IPS-20b (cell line): ENCODE measurements at regions not wholly inside any gene's neighbourhood (a gene's known extent, or its start where the extent isn't known, plus 50 kb on each side); places are given as distances from the start of the nearest gene placed in this dataset.
"Not testable (repeated sequence)": the region's sequence is repeated elsewhere in the genome, so short reads cannot be mapped to it uniquely, and the experiment has no call there.

ENCODE experiments used
- H3K27ac ChIP-seq: one replicate; pipeline ENCODE4 v1.5.1; 2013; ENCODE audit warnings: low read length
- H3K27me3 ChIP-seq: 2 replicates; pipeline ENCODE4 v1.6.1; 2013; ENCODE audit warnings: mild to moderate bottlenecking, low read length, inconsistent platforms; ENCODE audit not compliant: insufficient read depth
- H3K36me3 ChIP-seq: 2 replicates; pipeline ENCODE4 v1.6.1; 2013; ENCODE audit warnings: low read depth, mild to moderate bottlenecking, inconsistent platforms, low read length, moderate library complexity; ENCODE audit not compliant: insufficient read depth
- H3K4me1 ChIP-seq: 2 replicates; pipeline ENCODE4 v1.6.1; 2013; ENCODE audit warnings: mild to moderate bottlenecking, control low read depth, inconsistent platforms, low read length, moderate library complexity; ENCODE audit not compliant: insufficient read depth
- H3K4me3 ChIP-seq: 2 replicates; pipeline ENCODE4 v1.5.1; 2013; ENCODE audit warnings: mild to moderate bottlenecking, low read length, inconsistent platforms
- H3K9ac ChIP-seq: 2 replicates; pipeline ENCODE4 v1.6.1; 2013; ENCODE audit warnings: low read depth, mild to moderate bottlenecking, inconsistent platforms, low read length, moderate library complexity
- H3K9me3 ChIP-seq: 2 replicates; pipeline ENCODE4 v1.6.1; 2013; ENCODE audit warnings: mild to moderate bottlenecking, low read depth, low read length, inconsistent platforms; ENCODE audit not compliant: insufficient read depth

DNA sequence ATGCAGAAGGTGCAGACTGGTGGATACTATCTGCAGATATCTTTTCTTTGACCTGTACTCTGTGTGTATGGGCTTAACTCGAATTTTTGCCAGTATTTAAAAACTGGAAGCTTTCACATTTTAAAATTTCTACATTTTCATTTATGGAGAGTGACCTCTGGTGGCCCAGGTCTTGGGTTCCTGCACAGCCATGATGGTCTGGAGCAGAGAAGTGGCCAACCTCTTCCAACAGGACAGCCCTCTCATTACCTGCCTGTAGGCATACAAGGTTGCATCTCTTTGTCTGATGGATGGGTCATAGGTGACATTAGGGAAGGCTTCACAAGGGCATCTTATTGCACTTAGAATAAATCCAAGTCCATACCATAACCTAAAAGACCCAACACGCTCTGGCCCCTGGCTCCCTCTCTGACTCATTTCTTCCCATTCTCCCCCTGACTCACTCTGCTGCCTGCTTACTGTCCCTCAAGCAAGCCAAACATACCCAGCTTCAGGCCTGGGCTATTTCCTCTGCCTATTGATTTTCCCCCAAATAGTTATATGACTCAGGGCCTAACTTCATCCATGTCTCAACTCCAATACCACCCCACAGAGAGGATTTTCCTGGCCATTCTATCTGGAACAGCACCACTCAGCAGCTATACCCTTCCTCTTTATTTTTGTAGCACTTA is 113.3 kb upstream of the SLC1A3 start:
- H3K4me3 ChIP-seq, result no peak overlapping the region
- no peaks in the 10 kb centered on the region for H3K36me3 ChIP-seq
- no peaks in the 10 kb centered on the region for H3K9me3 ChIP-seq
- H3K9ac ChIP-seq, result no peak overlapping the region
- H3K4me1 ChIP-seq, result no peaks in the 10 kb centered on the region; the same call in 1 of the 2 replicates
- H3K27ac ChIP-seq, result no peak overlapping the region
- no peaks in the 10 kb centered on the region for H3K27me3 ChIP-seq

DNA sequence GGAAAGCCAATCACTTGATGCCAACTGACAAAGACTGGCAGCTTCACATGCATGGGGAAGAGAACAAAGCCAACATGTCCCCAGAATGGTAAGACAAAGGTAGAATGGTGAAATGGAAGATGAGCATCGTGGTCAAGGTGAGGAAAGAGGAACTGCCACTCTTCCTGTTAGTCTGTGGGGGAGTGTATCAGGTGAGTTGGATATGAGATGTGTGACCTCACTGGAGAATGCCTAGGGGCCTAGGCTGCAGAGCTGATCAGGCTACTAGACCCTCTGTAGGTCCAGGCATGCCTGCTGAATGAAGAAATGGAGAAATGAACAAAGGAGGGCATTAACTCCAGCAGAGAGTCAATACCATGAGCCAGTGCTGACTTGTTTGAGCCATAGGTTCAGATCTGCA is 112.4 kb upstream of the SLC1A3 start:
- H3K36me3 ChIP-seq, result no peaks in the 10 kb centered on the region
- H3K9me3 ChIP-seq, result no peaks in the 10 kb centered on the region
- H3K27ac ChIP-seq, result no peak overlapping the region
- no peak overlapping the region for H3K9ac ChIP-seq
- H3K4me3 ChIP-seq, result no peak overlapping the region
- H3K4me1 ChIP-seq, result no peaks in the 10 kb centered on the region; the same call in 1 of the 2 replicates
- H3K27me3 ChIP-seq, result no peaks in the 10 kb centered on the region

DNA sequence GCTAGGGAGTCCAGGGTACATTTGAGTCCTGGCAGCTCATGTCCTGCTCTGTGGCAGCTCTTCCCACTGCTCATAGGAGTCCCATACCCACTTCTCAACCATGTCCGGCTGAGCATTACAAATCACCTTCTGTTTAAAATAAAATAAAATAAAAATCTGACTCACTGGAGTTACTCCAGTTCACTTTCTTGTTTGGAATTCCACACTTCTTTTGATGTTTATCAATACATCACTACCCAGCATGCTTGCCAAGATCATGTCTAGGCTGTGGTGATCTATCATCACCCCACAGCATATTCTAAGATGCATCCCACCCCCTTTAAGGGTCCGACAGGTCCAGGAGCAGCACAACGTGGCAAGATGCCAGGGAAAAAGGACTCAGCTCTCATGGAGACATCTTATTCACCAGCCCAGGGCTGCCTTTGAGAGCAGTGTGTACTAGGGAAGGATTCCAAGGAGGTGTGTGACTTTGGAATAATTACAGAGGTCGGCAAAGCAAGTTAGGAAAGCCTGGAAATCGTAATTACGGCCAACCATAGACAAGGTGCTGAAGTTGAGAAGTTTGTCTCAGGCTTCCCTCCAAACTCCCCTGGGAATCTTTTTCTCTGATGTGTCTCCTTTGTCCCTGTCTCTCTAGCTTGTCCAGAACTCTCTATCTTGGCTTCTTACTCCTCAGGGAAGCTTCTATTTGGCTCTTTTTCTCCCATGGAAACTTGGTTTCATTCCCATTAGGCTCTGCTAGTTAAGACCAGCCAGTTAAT is 111.4 kb upstream of the SLC1A3 start:
- no peak overlapping the region for H3K27ac ChIP-seq
- no peak overlapping the region for H3K9ac ChIP-seq
- no peaks in the 10 kb centered on the region for H3K36me3 ChIP-seq
- H3K9me3 ChIP-seq, result no peaks in the 10 kb centered on the region
- no peaks in the 10 kb centered on the region for H3K27me3 ChIP-seq
- H3K4me1 ChIP-seq, result no peaks in the 10 kb centered on the region; the same call in 1 of the 2 replicates
- H3K4me3 ChIP-seq, result no peak overlapping the region

DNA sequence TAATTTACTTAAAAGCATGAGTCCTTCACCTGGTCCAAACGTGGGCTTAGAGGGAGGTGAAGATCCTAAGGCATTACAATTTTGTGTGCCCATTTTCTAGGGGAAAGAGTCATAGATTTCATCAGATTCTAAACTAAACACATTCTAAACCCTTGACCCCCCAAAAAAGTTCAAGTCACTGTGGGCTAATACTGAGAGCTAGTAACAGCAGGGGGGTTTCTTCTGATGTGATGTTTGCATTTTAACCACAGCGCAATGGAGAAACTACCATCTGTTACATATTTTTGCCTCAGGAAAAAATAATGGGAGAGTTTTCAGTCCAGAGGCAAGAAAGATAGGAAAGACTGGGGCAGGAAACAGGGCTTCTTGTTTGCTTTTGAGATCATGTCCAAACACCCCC is 110.8 kb upstream of the SLC1A3 start:
- Histone ChIP-seq H3K9me3 (no peaks in the 10 kb centered on the region), H3K4me1 (no peaks in the 10 kb centered on the region; the same call in 1 of the 2 replicates), H3K27ac (no peak overlapping the region), H3K27me3 (no peaks in the 10 kb centered on the region), H3K9ac (no peak overlapping the region), H3K36me3 (no peaks in the 10 kb centered on the region), H3K4me3 (no peak overlapping the region)

DNA sequence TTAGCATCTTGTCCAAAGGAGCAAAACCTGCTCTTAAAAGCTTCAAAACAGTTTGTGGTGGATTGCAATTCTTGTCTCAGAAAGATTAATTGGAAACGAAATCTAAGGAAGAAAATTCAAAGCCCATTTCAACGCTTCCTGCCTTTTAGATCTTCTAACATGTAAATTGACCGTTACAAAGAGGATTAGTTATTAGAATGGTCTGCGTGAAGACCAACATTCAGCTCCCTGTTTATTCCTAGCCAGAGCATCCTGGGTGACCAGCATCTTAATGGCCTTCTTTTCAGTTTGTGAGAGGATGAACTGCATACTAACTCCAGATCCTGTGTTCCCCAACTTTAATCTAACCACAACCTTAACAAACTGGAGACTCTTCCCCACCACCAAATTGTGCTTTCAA is 109.9 kb upstream of the SLC1A3 start:
- Histone ChIP-seq H3K9me3 (no peaks in the 10 kb centered on the region), H3K4me1 (no peaks in the 10 kb centered on the region; the same call in 1 of the 2 replicates), H3K27me3 (no peaks in the 10 kb centered on the region), H3K27ac (no peak overlapping the region), H3K9ac (no peak overlapping the region), H3K4me3 (no peak overlapping the region), H3K36me3 (no peaks in the 10 kb centered on the region)

DNA sequence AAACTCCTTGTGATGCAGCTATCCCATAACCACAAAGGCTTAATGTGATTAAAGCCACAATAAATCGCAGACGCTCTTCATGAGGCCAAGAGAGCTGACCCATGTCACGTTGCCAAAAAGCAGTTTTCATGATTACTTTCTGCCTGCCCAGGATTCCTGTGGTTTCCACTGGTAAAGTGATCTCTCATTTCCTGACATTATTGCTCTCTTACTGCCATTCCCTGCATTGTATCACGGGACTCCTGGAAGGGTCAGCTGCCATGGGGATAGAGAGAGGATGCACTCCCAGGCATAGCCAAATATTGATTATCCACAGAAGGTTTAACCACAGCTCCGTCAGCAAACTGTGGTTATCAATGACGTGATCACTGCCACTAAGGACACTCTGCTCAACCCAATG is 103.8 kb upstream of the SLC1A3 start:
- H3K27ac ChIP-seq, result no peak overlapping the region
- no peaks in the 10 kb centered on the region for H3K4me1 ChIP-seq
- H3K27me3 ChIP-seq, result no peaks in the 10 kb centered on the region
- H3K36me3 ChIP-seq, result no peaks in the 10 kb centered on the region
- no peak overlapping the region for H3K9ac ChIP-seq
- no peaks in the 10 kb centered on the region for H3K9me3 ChIP-seq
- H3K4me3 ChIP-seq, result no peak overlapping the region

DNA sequence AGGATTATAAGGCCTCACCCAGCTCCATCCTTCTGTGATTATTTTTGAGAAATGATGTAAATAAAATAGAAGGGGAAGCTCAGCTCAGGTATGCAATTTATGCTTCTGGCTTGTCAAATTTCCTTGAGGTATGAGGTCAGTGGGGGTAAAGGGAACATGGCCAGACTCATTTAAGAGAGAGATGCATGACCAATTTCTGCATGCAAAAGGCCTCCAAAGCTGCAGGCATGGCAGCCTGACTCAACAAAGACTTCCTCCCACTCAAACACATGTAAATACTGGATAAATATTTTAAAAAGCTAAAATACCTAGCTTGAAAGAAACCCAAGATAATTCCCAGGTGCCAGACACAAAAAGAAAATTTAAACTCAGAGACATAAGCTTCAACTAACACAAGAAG is 101.4 kb upstream of the SLC1A3 start:
- Histone ChIP-seq H3K9me3 (no peaks in the 10 kb centered on the region), H3K4me3 (no peak overlapping the region), H3K36me3 (no peaks in the 10 kb centered on the region), H3K27ac (no peak overlapping the region), H3K27me3 (no peaks in the 10 kb centered on the region), H3K4me1 (no peaks in the 10 kb centered on the region), H3K9ac (no peak overlapping the region)

DNA sequence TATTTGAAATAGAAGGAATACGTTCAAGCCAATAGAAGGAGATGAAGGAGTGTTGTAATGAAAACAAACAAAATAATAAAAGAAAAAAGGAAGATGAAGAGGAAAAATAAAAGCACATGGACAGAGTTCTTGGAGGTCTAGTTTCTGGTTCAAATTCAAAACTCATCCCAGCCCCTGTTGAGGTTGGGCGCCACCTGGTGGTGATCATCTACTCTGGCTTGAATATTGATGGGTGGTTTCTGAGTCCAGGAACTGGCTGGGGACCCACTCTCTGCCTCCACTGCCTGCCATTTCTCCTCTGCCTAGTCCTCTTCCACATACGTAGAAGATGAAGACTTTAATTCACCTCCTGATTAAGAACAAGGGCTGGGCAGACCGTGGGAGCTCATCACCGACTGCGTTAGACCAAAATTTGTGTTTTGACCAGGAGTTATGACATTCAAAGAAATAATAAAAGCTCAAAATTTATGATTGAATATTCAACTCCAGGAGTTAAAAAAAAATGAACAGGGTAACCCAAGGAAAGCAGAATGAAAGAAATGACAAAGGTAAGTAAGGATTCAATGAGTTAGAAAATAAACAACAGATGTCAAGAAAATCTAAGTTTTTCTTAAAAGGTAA is 99.0 kb upstream of the SLC1A3 start:
- Histone ChIP-seq H3K27me3 (no peaks in the 10 kb centered on the region), H3K27ac (no peak overlapping the region), H3K9ac (no peak overlapping the region), H3K36me3 (no peaks in the 10 kb centered on the region), H3K4me1 (no peaks in the 10 kb centered on the region), H3K4me3 (no peak overlapping the region), H3K9me3 (no peaks in the 10 kb centered on the region)

DNA sequence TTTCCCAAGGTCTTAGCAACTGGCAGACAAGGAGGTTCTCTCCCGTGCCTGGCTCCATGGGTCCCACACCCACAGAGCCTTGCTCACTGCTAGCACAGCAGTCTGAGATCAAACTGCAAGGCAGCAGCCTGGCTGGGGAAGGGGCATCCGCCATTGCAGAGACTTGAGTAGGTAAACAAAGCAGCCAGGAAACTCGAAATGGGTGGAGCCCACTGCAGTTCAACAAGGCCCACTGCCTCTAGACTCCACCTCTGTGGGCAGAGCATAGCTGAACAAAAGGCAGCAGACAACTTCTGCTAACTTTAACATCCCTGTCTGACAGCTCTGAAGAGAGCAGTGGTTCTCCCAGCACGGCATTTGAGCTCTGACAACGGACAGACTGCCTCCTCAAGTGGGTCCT is 98.1 kb upstream of the SLC1A3 start:
- not testable (repeated sequence) for H3K9ac ChIP-seq, H3K4me1 ChIP-seq, H3K27me3 ChIP-seq, H3K4me3 ChIP-seq, H3K27ac ChIP-seq, H3K9me3 ChIP-seq, H3K36me3 ChIP-seq

DNA sequence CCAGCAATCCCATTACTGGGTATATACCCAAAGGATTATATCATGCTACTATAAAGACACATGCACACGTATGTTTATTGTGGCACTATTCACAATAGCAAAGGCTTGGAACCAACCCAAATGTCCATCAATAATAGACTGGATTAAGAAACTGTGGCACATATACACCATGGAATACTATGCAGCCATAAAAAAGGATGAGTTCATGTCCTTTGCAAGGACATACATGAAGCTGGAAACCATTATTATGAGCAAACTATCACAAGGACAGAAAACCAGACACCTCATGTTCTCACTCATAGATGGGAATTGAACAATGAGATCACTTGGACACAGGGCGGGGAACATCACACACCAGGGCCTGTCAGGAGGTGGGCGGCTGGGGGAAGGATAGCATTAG is 92.8 kb upstream of the SLC1A3 start:
- H3K9me3 ChIP-seq, H3K27me3 ChIP-seq, H3K4me1 ChIP-seq, H3K36me3 ChIP-seq, H3K9ac ChIP-seq, H3K27ac ChIP-seq, H3K4me3 ChIP-seq: not testable (repeated sequence)

DNA sequence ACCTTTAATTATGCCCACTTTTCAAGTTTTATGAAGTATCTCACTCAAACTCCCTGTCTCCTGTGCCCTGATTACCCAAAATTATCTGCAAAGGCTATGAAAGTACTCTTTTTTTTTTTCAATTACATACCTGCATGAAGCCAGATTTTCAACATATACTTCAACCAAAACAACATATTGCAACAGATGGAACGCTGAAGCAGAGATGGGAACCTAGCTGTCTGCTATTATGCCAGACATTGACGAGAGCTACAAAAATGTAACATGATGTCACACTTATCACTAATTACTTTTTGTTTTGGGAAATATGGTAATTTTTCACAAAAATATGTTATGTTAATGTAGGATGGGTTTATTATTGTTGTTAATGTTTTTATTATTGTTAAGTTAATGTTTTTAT is 86.5 kb upstream of the SLC1A3 start:
- Histone ChIP-seq H3K9ac (no peak overlapping the region), H3K9me3 (no peaks in the 10 kb centered on the region), H3K4me3 (no peak overlapping the region), H3K27me3 (no peaks in the 10 kb centered on the region; the same call in 1 of the 2 replicates), H3K36me3 (no peaks in the 10 kb centered on the region), H3K4me1 (no peaks in the 10 kb centered on the region), H3K27ac (no peak overlapping the region)

DNA sequence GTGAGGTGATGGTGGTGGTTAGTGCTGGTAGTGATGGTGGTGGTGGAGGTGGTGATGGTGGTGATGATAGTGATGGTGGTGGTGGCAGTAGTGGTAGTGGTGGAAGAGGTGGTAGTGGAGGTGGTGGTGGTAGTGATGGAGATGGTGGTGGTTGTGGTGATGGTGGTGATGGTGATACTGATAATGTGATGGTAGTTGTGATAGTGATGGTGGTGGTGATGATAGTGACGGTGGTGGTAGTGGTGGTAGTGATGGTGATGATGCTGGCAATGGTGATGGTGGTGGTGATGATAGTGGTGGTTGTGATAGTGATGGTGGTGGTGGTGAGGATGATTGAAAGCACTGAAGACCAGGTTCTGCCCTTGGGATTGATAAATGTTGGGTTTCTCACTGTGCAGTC is 85.2 kb upstream of the SLC1A3 start:
- Histone ChIP-seq H3K36me3 (no peaks in the 10 kb centered on the region), H3K4me1 (no peaks in the 10 kb centered on the region), H3K9ac (no peak overlapping the region), H3K9me3 (no peaks in the 10 kb centered on the region), H3K4me3 (no peak overlapping the region), H3K27me3 (no peaks in the 10 kb centered on the region), H3K27ac (no peak overlapping the region)
